Skeletal muscle satellite cell (primary cell): ENCODE measurements at regions not wholly inside any gene's neighbourhood (a gene's known extent, or its start where the extent isn't known, plus 50 kb on each side); places are given as distances from the start of the nearest gene placed in this dataset.

Experiments used
- H3K27me3 ChIP-seq: 2 replicates; pipeline ENCODE4 v1.7.0; 2013; ENCODE audit warnings: low read length; ENCODE audit not compliant: control insufficient read depth, insufficient read depth
- H3K36me3 ChIP-seq: 2 replicates; pipeline ENCODE4 v1.7.0; 2013; ENCODE audit warnings: mild to moderate bottlenecking, control low read depth, low read length; ENCODE audit not compliant: insufficient read depth
- H3K4me1 ChIP-seq: 2 replicates; pipeline ENCODE4 v1.7.0; 2013; ENCODE audit warnings: low read length; ENCODE audit not compliant: control insufficient read depth, insufficient read depth
- H3K4me2 ChIP-seq: 2 replicates; pipeline ENCODE4 v1.7.0; 2013; ENCODE audit warnings: mild to moderate bottlenecking, low read length
- H3K4me3 ChIP-seq: 2 replicates; pipeline ENCODE4 v1.7.0; 2013; ENCODE audit warnings: low read length
- H3K9ac ChIP-seq: 2 replicates; pipeline ENCODE4 v1.7.0; 2013; ENCODE audit warnings: mild to moderate bottlenecking, low read depth, low read length, moderate library complexity
- H3K9me3 ChIP-seq: replicated peaks from 2 replicates; pipeline ENCODE4 v1.7.0; 2013; ENCODE audit warnings: mild to moderate bottlenecking, control low read depth, low read length

- Histone ChIP-seq H3K9me3 (no peaks in the 10 kb centered on the region), H3K4me1 (no peaks in the 10 kb centered on the region), H3K4me3 (no peak overlapping the region), H3K9ac (no peak overlapping the region), H3K36me3 (no peaks in the 10 kb centered on the region), H3K4me2 (no peak overlapping the region), H3K27me3 (no peaks in the 10 kb centered on the region)
Observed at GRCh38 chr2:3138621-3139020, 239.0 kb downstream of the EIPR1 start.

GRCh38 chr2:3137651-3138300 is 239.8 kb downstream of the EIPR1 start:
- Histone ChIP-seq H3K4me2 (no peak overlapping the region), H3K4me1 (no peaks in the 10 kb centered on the region), H3K4me3 (no peak overlapping the region), H3K36me3 (no peaks in the 10 kb centered on the region), H3K27me3 (no peaks in the 10 kb centered on the region), H3K9ac (no peak overlapping the region), H3K9me3 (no peaks in the 10 kb centered on the region)

DNA sequence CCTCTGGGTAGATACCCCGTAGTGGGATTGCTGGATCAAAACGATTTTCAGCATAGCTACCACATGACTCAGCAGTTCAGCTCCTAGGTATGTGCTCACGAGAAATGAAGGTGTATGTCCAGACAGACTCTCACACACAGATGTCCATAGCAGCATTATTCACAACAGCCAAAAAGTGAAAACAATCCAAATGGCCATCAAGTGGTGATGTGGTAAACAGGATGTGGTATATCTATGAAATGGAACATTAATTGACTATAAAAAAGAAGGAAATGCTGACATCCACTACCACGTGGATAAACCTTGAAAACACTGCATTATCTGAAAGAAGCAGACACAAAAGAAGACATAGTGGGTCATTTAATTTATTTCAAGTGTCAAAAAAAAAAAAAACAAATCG is 241.9 kb downstream of the EIPR1 start:
- Histone ChIP-seq H3K9me3 (no peaks in the 10 kb centered on the region), H3K4me2 (no peak overlapping the region), H3K4me3 (no peak overlapping the region), H3K27me3 (no peaks in the 10 kb centered on the region), H3K36me3 (no peaks in the 10 kb centered on the region), H3K9ac (no peak overlapping the region), H3K4me1 (no peaks in the 10 kb centered on the region)

- Histone ChIP-seq H3K36me3 (no peaks in the 10 kb centered on the region), H3K27me3 (no peaks in the 10 kb centered on the region), H3K4me2 (no peak overlapping the region), H3K9me3 (no peaks in the 10 kb centered on the region), H3K9ac (no peak overlapping the region), H3K4me1 (no peaks in the 10 kb centered on the region), H3K4me3 (no peak overlapping the region)
Observed at GRCh38 chr2:3134026-3134571, 243.5 kb downstream of the EIPR1 start.

DNA sequence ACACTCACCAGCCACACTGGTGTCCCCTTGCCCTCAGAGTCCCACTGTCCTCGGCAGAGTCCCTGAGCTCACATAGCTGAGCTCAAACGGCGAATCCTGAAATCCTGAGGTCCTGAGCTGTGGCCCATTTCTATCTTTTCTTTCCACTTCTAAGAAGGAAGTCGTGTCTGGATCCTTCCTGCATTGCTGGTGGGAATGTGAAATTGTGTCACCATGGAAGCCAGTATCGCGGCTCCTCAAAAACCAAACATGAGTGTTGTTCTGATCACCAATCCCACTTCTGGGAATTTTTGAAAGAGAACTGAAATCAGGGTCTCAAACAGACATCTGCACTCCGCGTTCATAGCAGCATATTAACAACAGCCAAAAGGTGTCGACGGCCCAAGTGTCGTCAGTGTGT is 244.7 kb downstream of the EIPR1 start:
- H3K4me1 ChIP-seq: no peaks in the 10 kb centered on the region
- no peaks in the 10 kb centered on the region for H3K27me3 ChIP-seq
- H3K9ac ChIP-seq: no peak overlapping the region
- no peak overlapping the region for H3K4me2 ChIP-seq
- no peaks in the 10 kb centered on the region for H3K9me3 ChIP-seq
- H3K4me3 ChIP-seq: no peak overlapping the region
- no peaks in the 10 kb centered on the region for H3K36me3 ChIP-seq

DNA sequence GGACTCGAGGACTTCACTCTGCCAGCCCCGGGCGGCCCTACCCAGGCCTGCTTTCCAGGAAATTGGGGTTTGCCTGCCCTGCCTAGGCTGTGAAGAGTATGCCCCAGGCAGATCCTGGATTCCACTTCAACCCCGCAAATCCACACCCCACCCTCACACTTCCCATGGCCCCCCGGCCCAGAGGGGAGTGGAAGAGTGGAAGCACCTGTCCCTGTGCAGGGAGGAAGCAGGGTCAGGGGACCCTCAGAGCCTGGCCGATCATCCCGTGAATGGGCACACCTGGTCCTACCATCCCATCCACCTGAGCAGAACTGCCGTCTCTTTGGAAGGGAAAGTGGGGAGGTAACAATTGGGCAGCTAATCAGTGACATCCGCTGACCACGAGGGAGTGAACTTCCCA is 245.2 kb downstream of the EIPR1 start:
- no peaks in the 10 kb centered on the region for H3K4me1 ChIP-seq
- H3K4me2 ChIP-seq: no peak overlapping the region
- H3K27me3 ChIP-seq: no peaks in the 10 kb centered on the region
- H3K9me3 ChIP-seq: no peaks in the 10 kb centered on the region
- H3K9ac ChIP-seq: no peak overlapping the region
- no peak overlapping the region for H3K4me3 ChIP-seq
- H3K36me3 ChIP-seq: no peaks in the 10 kb centered on the region

DNA sequence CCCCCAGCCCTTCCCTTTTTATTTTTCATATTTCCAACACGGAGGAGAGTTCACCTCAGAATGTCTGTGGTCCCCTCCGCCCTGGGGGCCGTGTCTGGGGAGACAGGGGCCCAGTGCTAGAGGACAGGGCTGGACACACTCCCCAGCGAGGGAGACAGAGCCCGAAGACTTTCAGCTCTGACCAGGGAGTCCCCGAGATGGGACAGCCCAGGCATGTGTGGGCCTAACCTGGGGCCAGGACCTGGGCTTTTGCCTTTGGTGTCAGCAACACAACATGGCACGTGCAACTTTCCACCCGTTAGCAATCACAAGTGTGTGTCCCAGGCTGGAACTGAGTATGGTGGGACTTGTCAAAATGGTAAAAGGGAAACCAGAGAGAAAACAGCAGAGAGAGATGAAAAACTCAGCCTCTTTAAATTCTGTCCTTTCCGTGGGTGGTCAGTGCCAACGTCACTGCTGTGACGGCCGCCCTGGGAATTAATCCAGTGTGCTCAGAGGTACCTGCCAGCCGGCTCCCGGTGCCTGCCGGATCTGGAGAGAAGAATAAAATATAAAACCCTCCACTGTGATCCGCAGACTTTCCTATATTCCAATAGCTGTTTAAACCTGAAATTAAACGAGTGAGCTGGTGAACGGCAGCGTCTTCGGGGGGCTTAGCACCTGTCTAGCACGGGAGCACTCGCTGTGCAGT is 245.8 kb downstream of the EIPR1 start:
- Histone ChIP-seq H3K4me1 (no peaks in the 10 kb centered on the region), H3K4me2 (no peak overlapping the region), H3K36me3 (no peaks in the 10 kb centered on the region), H3K4me3 (no peak overlapping the region), H3K9ac (no peak overlapping the region), H3K9me3 (no peaks in the 10 kb centered on the region), H3K27me3 (no peaks in the 10 kb centered on the region)

GRCh38 chr2:3130889-3131635 is 246.6 kb downstream of the EIPR1 start:
- no peaks in the 10 kb centered on the region for H3K36me3 ChIP-seq
- no peaks in the 10 kb centered on the region for H3K27me3 ChIP-seq
- H3K4me2 ChIP-seq: no peak overlapping the region
- no peaks in the 10 kb centered on the region for H3K9me3 ChIP-seq
- H3K4me3 ChIP-seq: no peak overlapping the region
- H3K4me1 ChIP-seq: no peaks in the 10 kb centered on the region
- H3K9ac ChIP-seq: no peak overlapping the region

GRCh38 chr2:3130444-3130843 is 247.2 kb downstream of the EIPR1 start:
- Histone ChIP-seq H3K4me1 (no peaks in the 10 kb centered on the region), H3K4me2 (no peak overlapping the region), H3K27me3 (no peaks in the 10 kb centered on the region), H3K36me3 (no peaks in the 10 kb centered on the region), H3K4me3 (no peak overlapping the region), H3K9me3 (no peaks in the 10 kb centered on the region), H3K9ac (no peak overlapping the region)

GRCh38 chr2:3129867-3130266 is 247.8 kb downstream of the EIPR1 start:
- Histone ChIP-seq H3K4me1 (no peaks in the 10 kb centered on the region), H3K4me3 (no peak overlapping the region), H3K27me3 (no peaks in the 10 kb centered on the region)

DNA sequence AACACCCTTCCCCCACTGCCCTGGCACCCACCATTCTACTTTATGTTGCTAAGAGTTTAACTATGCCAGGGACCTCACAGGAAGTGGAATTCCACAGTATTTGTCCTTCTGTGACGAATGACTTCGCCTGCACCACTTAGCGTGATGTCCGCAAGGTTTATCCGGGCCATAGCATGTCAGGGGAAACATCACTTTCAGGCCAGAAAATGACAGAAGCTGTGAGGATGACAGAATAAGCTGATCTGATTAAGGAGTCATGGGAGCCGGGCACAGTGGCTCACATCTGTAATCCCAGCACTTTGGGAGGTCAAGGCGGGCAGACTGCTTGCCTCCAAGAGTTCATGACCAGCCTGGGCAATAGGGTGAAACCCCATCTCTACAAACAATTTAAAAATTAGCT is 248.8 kb downstream of the EIPR1 start:
- H3K27me3 ChIP-seq: no peaks in the 10 kb centered on the region
- no peak overlapping the region for H3K9ac ChIP-seq
- H3K4me2 ChIP-seq: no peak overlapping the region

More at GRCh38 chr2:3129867-3130266, 247.8 kb downstream of the EIPR1 start:
- H3K9me3 ChIP-seq: no peaks in the 10 kb centered on the region
- no peak overlapping the region for H3K4me2 ChIP-seq
- no peak overlapping the region for H3K9ac ChIP-seq
- no peaks in the 10 kb centered on the region for H3K36me3 ChIP-seq

More for the DNA sequence above, 248.8 kb downstream of the EIPR1 start:
- H3K36me3 ChIP-seq: no peaks in the 10 kb centered on the region
- no peak overlapping the region for H3K4me3 ChIP-seq
- H3K4me1 ChIP-seq: no peaks in the 10 kb centered on the region
- H3K9me3 ChIP-seq: no peaks in the 10 kb centered on the region
